Retina (tissue), 1 donor: ENCODE measurements at regions not wholly inside any gene's neighbourhood (a gene's known extent, or its start where the extent isn't known, plus 50 kb on each side); places are given as distances from the start of the nearest gene placed in this dataset.
A peak's percentile ranks its signal among the peaks of the same experiment; 100 is the strongest.
"Not testable (repeated sequence)": the region's sequence is repeated elsewhere in the genome, so short reads cannot be mapped to it uniquely, and the experiment has no call there.

Experiments used
- DNase-seq: peaks from one replicate; pipeline ENCODE4 v3.0.0-alpha.2; 2016

DNA sequence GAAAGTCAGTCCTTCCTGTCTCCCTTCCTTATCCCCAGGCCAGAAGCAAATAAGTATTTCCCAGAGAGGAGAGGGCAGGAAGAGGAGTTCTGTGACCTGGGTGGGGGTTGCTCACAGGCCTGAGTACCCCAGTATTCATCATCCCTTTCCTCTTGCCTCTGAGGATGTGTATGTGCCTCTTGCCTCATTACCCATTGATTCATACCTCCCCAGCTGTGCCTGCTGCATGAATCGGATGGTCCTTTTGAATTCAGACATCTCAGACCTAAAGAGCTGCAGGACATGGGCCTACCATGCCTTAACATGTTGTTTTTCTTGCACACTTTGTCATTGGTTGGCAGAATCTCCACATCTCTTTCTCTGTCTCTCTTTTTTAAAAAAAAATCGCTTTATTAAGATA, 112.8 kb upstream of the SHB start:
- DNase-seq = no peak

DNA sequence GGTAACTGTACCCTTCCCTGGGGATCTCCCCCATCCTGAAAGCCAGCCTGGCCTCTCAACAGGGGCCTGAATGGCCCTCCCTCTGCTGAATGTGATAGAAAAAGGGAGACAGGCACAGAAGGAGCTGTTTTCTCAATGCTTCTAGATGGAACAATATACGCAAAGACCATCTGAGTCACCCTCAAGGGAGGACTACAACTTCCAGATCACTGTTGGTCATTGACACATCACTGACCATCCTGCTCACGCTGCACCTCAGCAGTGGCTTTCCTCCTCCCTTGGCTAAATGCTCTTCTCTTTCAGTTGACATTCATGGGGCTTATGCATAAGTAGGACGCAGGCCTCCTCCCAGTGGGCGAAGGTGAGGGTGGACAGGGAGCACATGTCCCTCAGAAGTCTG, 112.2 kb upstream of the SHB start:
- DNase-seq = peak; percentile 28

DNA sequence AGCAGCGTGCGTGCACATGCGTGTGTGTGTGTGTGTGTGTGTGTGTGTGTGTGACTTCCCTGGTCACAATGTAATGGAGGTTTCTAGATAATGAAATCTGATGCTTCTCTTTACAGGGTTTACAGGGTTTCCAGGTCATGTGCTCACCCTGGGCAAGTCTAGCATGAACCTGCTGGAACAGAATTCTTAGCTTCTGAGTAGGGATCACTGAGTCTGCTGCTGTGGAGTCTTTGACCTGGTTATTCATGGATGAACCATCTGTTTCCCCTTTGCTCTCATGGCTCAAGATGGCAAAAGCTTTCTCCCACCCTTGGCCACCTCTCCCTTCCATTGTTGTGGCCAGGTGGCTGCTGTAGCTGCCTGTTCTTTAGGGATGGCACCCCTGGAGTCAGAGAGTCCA, 111.6 kb upstream of the SHB start:
- DNase-seq = peak; percentile 38

DNA sequence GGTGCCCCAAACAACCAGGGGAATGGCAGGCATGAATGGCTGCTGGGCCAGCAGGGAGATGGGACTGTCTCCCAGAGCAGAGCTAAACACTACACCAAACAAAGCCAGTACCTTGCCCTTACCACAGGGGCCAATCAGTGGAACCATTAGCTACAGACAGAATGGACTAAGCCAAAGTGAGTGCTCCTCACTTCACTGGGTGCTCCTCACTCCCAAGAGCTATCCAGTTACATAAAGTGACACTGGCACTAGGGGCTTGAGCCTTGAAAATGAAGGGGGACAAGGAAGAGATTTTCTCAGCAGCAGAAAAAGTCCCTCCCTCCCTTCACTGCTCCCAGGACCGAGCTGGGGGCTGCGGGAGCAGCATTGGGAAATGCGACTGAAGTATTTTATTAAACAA, 110.9 kb upstream of the SHB start:
- DNase-seq = no peak

GRCh38 chr9:38178237-38178636, 109.2 kb upstream of the SHB start:
- no peak for DNase-seq

GRCh38 chr9:38177680-38178079, 108.7 kb upstream of the SHB start:
- no peak for DNase-seq

- no peak for DNase-seq
Observed at GRCh38 chr9:38176251-38176650, 107.2 kb upstream of the SHB start.

DNA sequence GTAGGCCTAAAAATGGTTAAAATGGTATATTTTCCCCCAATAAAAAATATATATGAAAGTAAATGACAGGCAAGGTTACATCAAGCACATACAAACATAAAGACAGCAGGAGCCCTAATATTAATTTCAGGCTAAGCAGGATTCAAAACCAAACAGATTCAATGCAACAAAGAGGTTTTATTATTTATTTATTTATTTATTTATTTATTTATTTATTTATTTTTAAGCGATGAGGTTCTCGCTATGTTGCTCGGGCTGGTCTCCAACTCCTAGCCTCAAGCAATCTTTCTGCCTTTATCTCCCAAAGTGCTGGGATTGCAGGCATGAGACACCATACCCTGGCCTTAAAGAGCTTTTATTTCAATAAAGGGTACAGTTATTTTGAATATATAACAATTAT, 106.4 kb upstream of the SHB start:
- DNase-seq = no peak

- no peak for DNase-seq
Observed at GRCh38 chr9:38172586-38172985, 103.6 kb upstream of the SHB start.

- DNase-seq = no peak
Observed at GRCh38 chr9:38171926-38172325, 102.9 kb upstream of the SHB start.

DNA sequence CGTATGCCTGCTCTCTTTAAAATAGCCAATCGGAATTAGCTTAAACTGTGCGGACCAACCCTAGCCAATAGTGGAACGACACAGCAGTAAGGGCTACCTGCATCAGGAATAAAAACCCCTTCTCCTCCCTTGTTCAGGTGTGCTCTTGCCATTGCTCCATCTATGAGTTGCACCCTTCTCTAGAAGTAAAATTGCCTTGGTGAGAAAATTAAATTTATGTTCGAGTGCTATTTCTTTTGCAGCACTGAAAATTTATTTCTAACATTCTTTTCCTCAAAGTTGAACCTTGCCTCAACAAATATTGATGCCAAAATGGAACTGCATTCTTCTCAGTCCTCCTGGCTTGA, 102.5 kb upstream of the SHB start:
- no peak for DNase-seq

- DNase-seq = not testable (repeated sequence)
Observed at GRCh38 chr9:38170763-38171537, 101.9 kb upstream of the SHB start.

GRCh38 chr9:38170155-38170554, 101.1 kb upstream of the SHB start:
- not testable (repeated sequence) for DNase-seq

GRCh38 chr9:38166501-38166900, 97.5 kb upstream of the SHB start:
- DNase-seq = no peak

DNA sequence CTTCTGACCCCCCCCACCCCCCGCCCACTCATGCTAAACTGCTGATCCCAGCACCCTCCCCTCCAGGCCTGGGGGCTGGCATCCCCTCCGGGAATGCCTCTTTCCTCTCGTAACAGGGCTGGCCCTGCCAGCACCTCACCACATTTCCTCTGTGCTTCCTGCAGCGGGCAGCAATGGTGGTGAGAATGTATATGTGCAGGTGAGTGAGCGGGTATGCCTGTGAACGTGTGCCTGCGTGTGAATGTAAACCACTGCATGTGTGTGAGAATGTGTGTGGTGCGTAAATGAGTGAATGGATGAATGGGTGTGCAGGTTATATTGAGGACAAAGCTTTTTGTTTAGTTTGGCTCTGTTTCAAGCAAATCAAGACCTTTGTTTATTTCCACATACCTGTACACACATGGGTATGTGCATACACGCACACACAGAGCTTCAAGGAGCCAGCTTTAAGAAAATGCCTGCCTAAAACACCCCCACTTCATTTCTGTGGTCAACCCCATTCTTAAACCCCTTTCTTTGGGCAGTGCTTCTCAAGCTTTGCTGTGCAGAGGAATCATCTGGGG, 95.7 kb upstream of the SHB start:
- DNase-seq = no peak

- DNase-seq = no peak
Observed at GRCh38 chr9:38163518-38163917, 94.5 kb upstream of the SHB start.

- DNase-seq = no peak
Observed at GRCh38 chr9:38162332-38163211, 93.5 kb upstream of the SHB start.

DNA sequence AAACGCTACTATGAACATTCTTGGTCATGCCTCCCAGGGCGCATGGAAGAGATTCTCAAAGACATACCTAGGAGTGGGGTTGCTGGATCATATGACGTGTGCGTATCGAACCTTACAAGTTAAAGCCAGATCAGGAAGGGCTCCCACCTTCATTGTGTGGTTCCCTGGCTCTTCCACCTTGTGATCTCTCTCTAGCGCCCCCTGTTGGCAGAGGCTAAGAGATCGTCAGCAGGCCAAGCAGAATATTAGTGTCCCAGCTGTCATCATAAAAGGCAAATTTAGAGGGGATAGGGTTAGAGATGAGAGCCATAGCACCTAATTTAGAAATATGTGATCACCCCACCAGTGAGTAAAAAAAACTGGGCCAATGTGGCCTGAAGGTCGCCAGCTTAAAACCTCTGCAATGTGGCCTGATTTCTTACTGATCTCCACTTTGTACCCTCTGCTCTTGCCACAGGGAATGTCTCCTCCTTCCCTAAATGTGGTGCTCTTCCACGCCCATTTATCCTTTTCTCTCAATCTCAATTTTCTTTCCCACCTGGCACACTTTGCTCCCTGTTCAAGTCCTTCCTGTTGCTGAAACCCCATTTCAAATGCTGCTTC, 91.7 kb upstream of the SHB start:
- peak; percentile 58 for DNase-seq

DNA sequence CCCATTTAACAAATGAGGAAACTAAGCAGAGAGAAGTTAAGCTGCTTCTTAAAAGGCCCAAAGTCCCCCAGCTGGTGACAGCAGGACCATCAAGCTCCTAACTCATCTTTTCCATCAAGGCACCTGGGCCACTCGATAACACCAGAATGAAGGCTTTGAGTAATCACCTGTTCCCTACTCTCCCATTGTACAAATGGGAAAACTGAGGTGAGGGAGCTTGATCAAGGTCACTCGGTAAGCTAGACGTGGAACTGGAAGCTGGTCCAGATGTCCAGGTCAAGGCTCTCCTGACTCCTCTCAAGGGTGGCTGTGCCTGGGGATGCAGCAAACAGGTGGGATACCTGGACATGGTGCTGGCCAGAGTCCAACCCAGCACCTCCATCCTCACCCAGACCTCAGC, 90.6 kb upstream of the SHB start:
- DNase-seq = no peak

GRCh38 chr9:38158628-38159027, 89.6 kb upstream of the SHB start:
- no peak for DNase-seq

GRCh38 chr9:38157711-38158110, 88.7 kb upstream of the SHB start:
- DNase-seq = no peak

- no peak for DNase-seq
Observed at GRCh38 chr9:38154501-38155421, 85.7 kb upstream of the SHB start.

GRCh38 chr9:38153910-38154291, 84.9 kb upstream of the SHB start:
- no peak for DNase-seq
